Lung (tissue), 11 donors: ENCODE measurements at regions not wholly inside any gene's neighbourhood (a gene's known extent, or its start where the extent isn't known, plus 50 kb on each side); places are given as distances from the start of the nearest gene placed in this dataset.

Experiments used
- ATAC-seq: fragments of 200-7000 bp; cut with Tn5 transposase; one replicate; pipeline ENCODE4 v1.9.1; 2020; ENCODE audit warnings: moderate number of reproducible peaks; ENCODE audit not compliant: insufficient read depth, low FRiP score
- DNase-seq, 3 donors: peaks; one replicate each; pipeline ENCODE4 v3.0.0-alpha.2; 2013 to 2017
- H3K27ac ChIP-seq, 2 donors: one replicate each; pipeline ENCODE4 v1.5.1; 2013; ENCODE audit warnings: mild to moderate bottlenecking in 2 of 2, moderate library complexity in 2 of 2, control low read depth in 1 of 2, inconsistent platforms in 1 of 2, low read depth in 1 of 2, low read length in 1 of 2
- H3K27me3 ChIP-seq, 3 donors: one replicate each; pipeline ENCODE4 v1.5.1; 2013; ENCODE audit warnings: low read length in 2 of 3; ENCODE audit not compliant: control insufficient read depth in 3 of 3, insufficient read depth in 3 of 3
- H3K36me3 ChIP-seq, 4 donors: one replicate each; pipeline ENCODE4 v1.5.1; 2013; ENCODE audit warnings: low read length in 4 of 4, mild to moderate bottlenecking in 1 of 4, moderate library complexity in 1 of 4; ENCODE audit not compliant: control insufficient read depth in 4 of 4, insufficient read depth in 4 of 4
- H3K4me1 ChIP-seq, 5 donors: one replicate each; pipeline ENCODE4 v1.5.1; 2013; ENCODE audit warnings: low read length in 5 of 5, mild to moderate bottlenecking in 2 of 5, moderate library complexity in 1 of 5; ENCODE audit not compliant: control insufficient read depth in 5 of 5, insufficient read depth in 5 of 5
- H3K4me3 ChIP-seq: one replicate; pipeline ENCODE4 v1.5.1; 2013; ENCODE audit warnings: mild to moderate bottlenecking, control low read depth, moderate library complexity
- H3K9ac ChIP-seq, 2 donors: one replicate each; pipeline ENCODE4 v1.5.1; 2013; ENCODE audit warnings: low read length in 2 of 2, control low read depth in 1 of 2; ENCODE audit not compliant: insufficient read depth in 1 of 2
- H3K9me3 ChIP-seq, 4 donors: one replicate each; pipeline ENCODE4 v1.5.1; 2013; ENCODE audit warnings: low read length in 3 of 4, mild to moderate bottlenecking in 1 of 4, moderate library complexity in 1 of 4; ENCODE audit not compliant: control insufficient read depth in 4 of 4, insufficient read depth in 3 of 4
- CTCF ChIP-seq: IDR thresholded peaks from 2 replicates; pipeline ENCODE4 v1.5.1; 2012; ENCODE audit warnings: mild to moderate bottlenecking; ENCODE audit errors: control extremely low read depth, extremely low read depth
- WGBS, 2 donors: extraction: QIAGEN DNeasy Blood & Tissue Kit; methylation state at CpG; one replicate each; pipeline ENCODE4 v1.1.7; 2013; 5-methylcytosine and 5-hydroxymethylcytosine counted together
- donor health status: control.
- donor health status: control.
- donor health status: Bipolar disorder and iron deficiency.
- donor health status: healthy.
- donor health status: DM: yes; HTN: yes; CAD: no.

DNA sequence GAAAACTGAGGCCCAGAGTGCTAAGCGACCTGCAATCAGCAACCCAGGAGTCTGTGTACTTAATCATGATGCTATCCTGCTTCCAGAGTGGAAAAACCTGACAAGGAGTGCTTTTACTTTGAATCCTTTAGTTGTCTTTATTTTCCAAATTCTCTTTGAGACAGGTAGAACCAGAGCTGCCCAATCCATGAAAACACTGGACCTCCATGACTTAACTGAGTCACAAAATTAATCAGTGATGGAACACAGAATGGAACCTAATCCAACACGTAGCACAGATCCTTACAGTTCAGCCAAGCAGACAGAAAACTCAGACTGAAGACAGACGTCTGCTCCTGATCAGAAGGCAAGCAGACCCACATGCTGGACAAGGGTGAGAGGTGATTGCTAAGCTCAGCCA lies 175.6 kb downstream of the BCL11A start:
- Histone ChIP-seq H3K9me3 (no peaks in the 10 kb centered on the region), H3K27me3 (no peaks in the 10 kb centered on the region), H3K4me3 (no peak overlapping the region), H3K4me1 (no peaks in the 10 kb centered on the region), H3K9ac (no peak overlapping the region), H3K27ac (no peak overlapping the region), H3K36me3 (no peaks in the 10 kb centered on the region)
- ATAC-seq: no peak
- DNase-seq: no peak
- TF ChIP-seq CTCF: no peak
- WGBS, 2 donors: 80 to 91% methylated on average over 3 of the region's 3 CpGs

DNA sequence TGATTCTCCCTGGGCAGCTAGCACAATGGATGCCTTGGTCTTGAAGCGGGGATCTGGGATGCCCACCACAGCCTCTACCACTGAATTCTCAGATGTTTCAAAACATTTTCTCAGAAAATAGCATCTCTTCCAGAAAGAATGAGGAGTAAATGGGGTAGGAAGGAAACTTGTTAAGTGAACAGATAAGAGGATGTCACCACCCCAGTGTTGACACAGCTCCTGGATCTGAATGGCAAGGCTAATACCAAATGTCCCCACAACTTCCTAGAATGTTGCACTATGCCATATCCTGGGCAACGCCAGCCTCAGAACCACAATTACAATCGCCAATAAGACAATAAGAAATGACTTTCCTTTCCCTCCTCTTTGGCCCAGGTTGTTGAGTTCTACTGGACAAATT lies 177.2 kb downstream of the BCL11A start:
- H3K4me1 ChIP-seq: peaks cover 0 to 3% (median 0%) of the 10 kb centered on the region in 5 donors
- ATAC-seq (no peak), DNase-seq (no peak)
- no peak overlapping the region for H3K27ac ChIP-seq
- no peak for TF ChIP-seq CTCF
- H3K9me3 ChIP-seq: peaks cover 0 to 1% (median 0%) of the 10 kb centered on the region in 4 donors
- WGBS, 2 donors: 36 to 76% methylated on average over 3 of the region's 3 CpGs
- no peaks in the 10 kb centered on the region for H3K27me3 ChIP-seq
- no peak overlapping the region for H3K9ac ChIP-seq
- H3K4me3 ChIP-seq: no peak overlapping the region
- H3K36me3 ChIP-seq: no peaks in the 10 kb centered on the region

DNA sequence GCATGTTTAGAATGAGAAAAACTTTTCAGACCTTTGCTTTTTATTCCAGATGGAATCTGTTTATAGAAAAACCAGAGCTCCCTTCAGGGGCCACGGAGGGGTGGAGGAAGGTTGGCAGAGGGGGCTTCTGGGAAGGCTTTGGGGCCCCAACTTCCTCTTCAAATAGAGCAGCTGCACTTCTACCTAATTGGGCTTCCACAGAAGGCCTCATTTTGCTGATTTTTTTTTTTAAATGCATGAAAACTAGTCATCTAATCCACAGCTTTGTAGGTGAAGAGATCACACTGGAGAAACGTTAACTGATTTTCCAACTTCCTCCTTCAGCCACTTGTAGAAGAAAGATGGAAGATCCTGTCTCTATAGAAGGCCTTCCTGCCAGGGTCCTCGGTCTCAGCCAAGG lies 181.8 kb downstream of the BCL11A start:
- 26 to 59% methylated on average over 3 of the region's 3 CpGs for WGBS, 2 donors
- ATAC-seq (no peak), DNase-seq (no peak)
- H3K27me3 ChIP-seq: no peaks in the 10 kb centered on the region
- peaks cover 0 to 1% (median 0%) of the 10 kb centered on the region in 4 donors for H3K9me3 ChIP-seq
- H3K27ac ChIP-seq: no peak overlapping the region
- no peak overlapping the region for H3K4me3 ChIP-seq
- H3K4me1 ChIP-seq: peaks cover 0 to 3% (median 0%) of the 10 kb centered on the region in 5 donors
- TF ChIP-seq CTCF: no peak
- no peak overlapping the region for H3K9ac ChIP-seq
- no peaks in the 10 kb centered on the region for H3K36me3 ChIP-seq

GRCh38 chr2:60371219-60371618 lies 182.2 kb downstream of the BCL11A start:
- H3K9ac ChIP-seq: no peak overlapping the region
- H3K9me3 ChIP-seq: peaks cover 0 to 1% (median 0%) of the 10 kb centered on the region in 4 donors
- no peak for TF ChIP-seq CTCF
- no peaks in the 10 kb centered on the region for H3K27me3 ChIP-seq
- 89 to 91% methylated on average over 9 of the region's 9 CpGs for WGBS, 2 donors
- H3K27ac ChIP-seq: no peak overlapping the region
- ATAC-seq (no peak), DNase-seq (no peak)
- H3K36me3 ChIP-seq: no peaks in the 10 kb centered on the region
- peaks cover 0 to 3% (median 0%) of the 10 kb centered on the region in 5 donors for H3K4me1 ChIP-seq
- no peak overlapping the region for H3K4me3 ChIP-seq
